ENCODE measurements at regions not wholly inside any gene's neighbourhood (a gene's known extent, or its start where the extent isn't known, plus 50 kb on each side); places are given as distances from the start of the nearest gene placed in this dataset.

DNA sequence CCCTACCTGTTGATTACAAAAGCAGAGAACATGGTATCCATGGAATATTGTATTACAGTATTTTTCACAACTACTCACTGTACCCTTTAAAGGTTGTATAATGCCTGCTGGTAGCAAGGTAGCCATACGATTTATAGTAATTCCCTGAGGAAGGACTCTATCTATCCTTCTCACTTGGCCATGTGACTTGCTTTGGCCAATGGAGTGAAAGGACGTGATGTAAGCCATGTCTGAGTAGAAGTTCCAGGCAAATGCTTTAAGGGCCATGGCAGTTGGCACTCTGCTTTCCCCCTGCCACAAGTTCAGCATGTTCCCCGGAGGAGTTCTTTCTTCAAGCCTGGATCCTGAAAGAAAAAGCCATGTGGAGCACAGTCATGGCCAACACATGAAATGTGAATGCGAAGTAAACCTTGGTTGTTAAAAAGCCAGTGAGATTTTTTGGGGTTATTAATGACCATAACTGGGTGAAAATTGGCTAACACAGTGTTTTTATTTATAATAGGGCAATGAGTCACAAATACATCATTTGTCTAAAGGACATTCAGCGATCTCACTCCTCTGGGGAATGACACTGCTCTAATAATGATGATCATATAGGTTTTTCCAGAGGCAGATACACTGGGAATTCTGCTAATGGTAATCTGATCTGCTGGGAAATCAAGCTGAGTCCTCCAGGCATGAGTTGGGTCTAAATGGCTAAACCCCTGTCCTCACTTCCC lies 67.4 kb upstream of the SLC38A2 start:
- Histone ChIP-seq H3K27me3 (no peaks in the 10 kb centered on the region), H3K4me3 (no peak overlapping the region), H3K27ac (no peak overlapping the region), H3K4me1 (peaks cover 23% of the 10 kb centered on the region), H3K9me3 (no peaks in the 10 kb centered on the region), H3K36me3 (no peaks in the 10 kb centered on the region)
- no peak for TF ChIP-seq POLR2A (IDR thresholded peaks at IDR 0.05)
- no peak for TF ChIP-seq POLR2AphosphoS5 (IDR thresholded peaks at IDR 0.05; ENCODE audit: insufficient read depth in 1 of 2, low read depth in 1 of 2)
- TF ChIP-seq, protein P1, sequence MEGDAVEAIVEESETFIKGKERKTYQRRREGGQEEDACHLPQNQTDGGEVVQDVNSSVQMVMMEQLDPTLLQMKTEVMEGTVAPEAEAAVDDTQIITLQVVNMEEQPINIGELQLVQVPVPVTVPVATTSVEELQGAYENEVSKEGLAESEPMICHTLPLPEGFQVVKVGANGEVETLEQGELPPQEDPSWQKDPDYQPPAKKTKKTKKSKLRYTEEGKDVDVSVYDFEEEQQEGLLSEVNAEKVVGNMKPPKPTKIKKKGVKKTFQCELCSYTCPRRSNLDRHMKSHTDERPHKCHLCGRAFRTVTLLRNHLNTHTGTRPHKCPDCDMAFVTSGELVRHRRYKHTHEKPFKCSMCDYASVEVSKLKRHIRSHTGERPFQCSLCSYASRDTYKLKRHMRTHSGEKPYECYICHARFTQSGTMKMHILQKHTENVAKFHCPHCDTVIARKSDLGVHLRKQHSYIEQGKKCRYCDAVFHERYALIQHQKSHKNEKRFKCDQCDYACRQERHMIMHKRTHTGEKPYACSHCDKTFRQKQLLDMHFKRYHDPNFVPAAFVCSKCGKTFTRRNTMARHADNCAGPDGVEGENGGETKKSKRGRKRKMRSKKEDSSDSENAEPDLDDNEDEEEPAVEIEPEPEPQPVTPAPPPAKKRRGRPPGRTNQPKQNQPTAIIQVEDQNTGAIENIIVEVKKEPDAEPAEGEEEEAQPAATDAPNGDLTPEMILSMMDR (IDR thresholded peaks at IDR 0.05), result no peak
- intact Hi-C loops (cut with DNase I), result no loop called here
- DNase-seq (ENCODE audit: extremely low spot score in 2 of 2), result no peak

DNA sequence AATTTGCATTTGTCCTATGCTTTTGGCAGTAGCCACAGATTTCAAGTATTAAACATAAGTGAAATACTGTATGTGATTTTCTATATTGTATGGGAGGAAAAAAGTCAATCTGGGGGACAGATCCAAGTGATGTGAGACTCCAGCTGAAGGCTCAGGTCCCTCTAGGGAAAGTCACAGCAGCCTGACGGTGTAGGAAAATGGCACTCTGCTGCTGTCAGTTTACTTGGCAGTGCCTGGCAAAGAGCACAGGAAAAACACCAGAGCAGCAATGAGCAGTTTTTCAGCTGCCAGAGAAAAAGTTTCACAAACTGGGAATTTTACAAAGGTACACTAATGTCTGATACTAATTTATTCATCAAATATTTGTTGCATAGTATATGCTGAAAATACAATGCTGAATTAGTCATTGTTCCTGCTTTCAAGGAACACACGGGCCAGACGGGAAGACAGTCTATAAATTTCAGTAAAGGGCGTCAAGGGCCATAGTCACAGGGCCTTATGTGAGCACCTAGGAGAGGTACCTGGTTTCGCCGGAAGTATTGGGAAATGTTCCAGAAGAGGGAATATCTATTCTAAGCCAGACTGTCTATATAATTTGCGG lies 66.2 kb upstream of the SLC38A2 start:
- intact Hi-C loops (cut with DNase I), result no loop called here
- no peak overlapping the region for H3K4me3 ChIP-seq
- H3K9me3 ChIP-seq, result no peaks in the 10 kb centered on the region
- no peak overlapping the region for H3K27ac ChIP-seq
- H3K27me3 ChIP-seq, result no peaks in the 10 kb centered on the region
- H3K4me1 ChIP-seq, result peaks cover 17% of the 10 kb centered on the region
- no peak for DNase-seq (ENCODE audit: extremely low spot score in 2 of 2)
- no peaks in the 10 kb centered on the region for H3K36me3 ChIP-seq
- TF ChIP-seq POLR2AphosphoS5 (IDR thresholded peaks at IDR 0.05; ENCODE audit: insufficient read depth in 1 of 2, low read depth in 1 of 2) (no peak), POLR2A (IDR thresholded peaks at IDR 0.05) (no peak)

DNA sequence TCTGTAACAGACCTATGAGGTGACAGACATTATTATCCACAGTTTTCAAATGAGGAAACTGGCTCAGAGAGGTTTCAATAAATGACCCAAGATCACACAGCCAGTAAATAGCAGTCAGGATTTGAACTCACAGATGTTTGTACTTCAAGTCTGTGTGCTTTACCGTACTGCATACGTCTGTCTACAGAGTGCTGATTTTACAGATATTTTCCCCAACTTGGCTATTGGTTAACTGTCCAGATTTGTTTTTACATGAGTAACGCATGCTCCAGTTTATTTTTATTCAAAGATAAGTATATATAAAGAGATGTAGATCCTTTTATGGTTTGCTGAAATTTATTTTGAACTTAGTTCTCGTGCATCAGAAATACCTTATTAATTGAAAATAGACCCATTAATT lies 65.7 kb upstream of the SLC38A2 start:
- TF ChIP-seq, protein P1 (IDR thresholded peaks at IDR 0.05), result no peak
- no peak for TF ChIP-seq POLR2AphosphoS5 (IDR thresholded peaks at IDR 0.05; ENCODE audit: insufficient read depth in 1 of 2, low read depth in 1 of 2)
- TF ChIP-seq POLR2A (IDR thresholded peaks at IDR 0.05), result no peak
- DNase-seq (ENCODE audit: extremely low spot score in 2 of 2), result no peak
- Histone ChIP-seq H3K4me1 (peaks cover 11% of the 10 kb centered on the region), H3K9me3 (no peaks in the 10 kb centered on the region), H3K27ac (no peak overlapping the region), H3K27me3 (no peaks in the 10 kb centered on the region), H3K4me3 (no peak overlapping the region), H3K36me3 (no peaks in the 10 kb centered on the region)
- intact Hi-C loops (cut with DNase I), result no loop called here

DNA sequence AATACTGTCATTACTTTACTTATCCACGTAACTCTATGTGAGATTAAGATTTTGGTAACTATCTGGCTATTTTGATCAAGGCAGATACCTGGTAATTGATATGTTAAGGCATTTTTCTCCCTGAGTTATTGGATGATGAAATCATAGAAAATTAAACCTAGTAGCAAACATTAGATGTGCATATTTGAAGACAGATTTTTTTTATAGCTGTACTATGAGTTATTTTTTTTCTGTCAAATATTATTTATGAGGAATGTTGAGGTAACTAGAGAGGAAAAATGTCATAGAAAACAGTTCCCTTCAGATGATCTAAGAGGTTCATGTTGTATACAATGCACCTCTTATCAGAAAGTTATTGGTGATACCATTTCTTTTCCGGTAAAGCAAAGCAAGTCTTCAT lies 64.9 kb upstream of the SLC38A2 start:
- no peak overlapping the region for H3K27ac ChIP-seq
- intact Hi-C loops (cut with DNase I), result no loop called here
- no peak for TF ChIP-seq POLR2AphosphoS5 (IDR thresholded peaks at IDR 0.05; ENCODE audit: insufficient read depth in 1 of 2, low read depth in 1 of 2)
- TF ChIP-seq, protein P1 (IDR thresholded peaks at IDR 0.05), result no peak
- TF ChIP-seq POLR2A (IDR thresholded peaks at IDR 0.05), result no peak
- no peak for DNase-seq (ENCODE audit: extremely low spot score in 2 of 2)
- peaks cover 3% of the 10 kb centered on the region for H3K4me1 ChIP-seq
- no peaks in the 10 kb centered on the region for H3K27me3 ChIP-seq
- no peaks in the 10 kb centered on the region for H3K9me3 ChIP-seq
- no peak overlapping the region for H3K4me3 ChIP-seq
- H3K36me3 ChIP-seq, result no peaks in the 10 kb centered on the region

DNA sequence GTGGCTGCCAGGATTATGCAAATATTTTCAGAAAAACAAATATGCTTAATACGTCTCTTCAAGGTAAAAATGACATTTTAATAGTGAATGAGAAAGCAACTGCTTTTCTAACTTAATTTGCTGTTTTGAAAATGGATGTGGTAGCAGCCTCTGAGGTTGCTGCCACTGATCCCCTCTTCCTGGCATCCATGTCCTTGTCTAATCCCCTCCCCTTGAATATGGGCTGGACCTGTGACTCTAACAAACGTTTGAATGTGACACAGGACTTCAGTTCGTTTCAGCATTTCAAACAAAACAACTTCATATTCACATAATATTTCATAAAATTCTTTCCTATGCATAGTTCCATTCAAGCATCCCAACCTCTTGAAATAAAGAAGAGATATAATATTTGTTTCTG lies 64.2 kb upstream of the SLC38A2 start:
- H3K36me3 ChIP-seq, result no peaks in the 10 kb centered on the region
- DNase-seq (ENCODE audit: extremely low spot score in 2 of 2), result no peak
- no peaks in the 10 kb centered on the region for H3K9me3 ChIP-seq
- H3K27me3 ChIP-seq, result no peaks in the 10 kb centered on the region
- intact Hi-C loops (cut with DNase I), result no loop called here
- peaks cover 6% of the 10 kb centered on the region for H3K4me1 ChIP-seq
- H3K27ac ChIP-seq, result no peak overlapping the region
- H3K4me3 ChIP-seq, result no peak overlapping the region
- TF ChIP-seq POLR2A (IDR thresholded peaks at IDR 0.05) (no peak), POLR2AphosphoS5 (IDR thresholded peaks at IDR 0.05; ENCODE audit: insufficient read depth in 1 of 2, low read depth in 1 of 2) (no peak)
- TF ChIP-seq, protein P1 (IDR thresholded peaks at IDR 0.05), result no peak

Data from vagina (tissue), 2 donors.